Muscle of back (tissue), 3 donors: ENCODE measurements at regions not wholly inside any gene's neighbourhood (a gene's known extent, or its start where the extent isn't known, plus 50 kb on each side); places are given as distances from the start of the nearest gene placed in this dataset.

Experiments used
- DNase-seq, 3 donors: peaks; one replicate each; pipeline versions ENCODE4 v3.0.0 to v3.0.0-alpha.2; 2013

GRCh38 chr5:18105449-18105848 is 471.2 kb downstream of the TAF11L14 start:
- DNase-seq, result no peak

GRCh38 chr5:18111906-18112465 is 477.7 kb downstream of the TAF11L14 start:
- DNase-seq, result no peak

GRCh38 chr5:18113721-18114120 is 479.5 kb downstream of the TAF11L14 start:
- DNase-seq, result peak; percentile 6 to 51 (median 29)

- DNase-seq, result peak in 1 of 3 donors; percentile 22
Observed at GRCh38 chr5:18114151-18114757, 480.0 kb downstream of the TAF11L14 start.

- no peak for DNase-seq
Observed at GRCh38 chr5:18117968-18118367, 483.7 kb downstream of the TAF11L14 start.

- no peak for DNase-seq
Observed at GRCh38 chr5:18119156-18119785, 485.0 kb downstream of the TAF11L14 start.

GRCh38 chr5:18141222-18141621 is 507.0 kb downstream of the TAF11L14 start:
- no peak for DNase-seq

- DNase-seq, result peak in 1 of 3 donors; percentile 32
Observed at GRCh38 chr5:18142831-18143230, 508.6 kb downstream of the TAF11L14 start.

GRCh38 chr5:18152671-18153070 is 518.4 kb downstream of the TAF11L14 start:
- peak; percentile 13 to 77 (median 72) for DNase-seq

GRCh38 chr5:18158166-18158565 is 523.9 kb downstream of the TAF11L14 start:
- DNase-seq, result no peak

- no peak for DNase-seq
Observed at GRCh38 chr5:18159331-18159730, 525.1 kb downstream of the TAF11L14 start.

GRCh38 chr5:18171684-18172083 is 537.4 kb downstream of the TAF11L14 start:
- DNase-seq, result no peak

- no peak for DNase-seq
Observed at GRCh38 chr5:18179579-18179978, 545.3 kb downstream of the TAF11L14 start.

GRCh38 chr5:18181575-18181974 is 547.3 kb downstream of the TAF11L14 start:
- DNase-seq, result no peak

GRCh38 chr5:18195910-18196309 is 561.6 kb downstream of the TAF11L14 start:
- DNase-seq, result no peak

GRCh38 chr5:18197734-18198133 is 563.5 kb downstream of the TAF11L14 start:
- no peak for DNase-seq

GRCh38 chr5:18202164-18202563 is 567.9 kb downstream of the TAF11L14 start:
- no peak for DNase-seq

GRCh38 chr5:18203296-18203695 is 569.0 kb downstream of the TAF11L14 start:
- DNase-seq, result no peak

GRCh38 chr5:18213666-18214065 is 579.4 kb downstream of the TAF11L14 start:
- DNase-seq, result no peak

GRCh38 chr5:18216016-18216415 is 581.8 kb downstream of the TAF11L14 start:
- no peak for DNase-seq

- no peak for DNase-seq
Observed at GRCh38 chr5:18216729-18217128, 582.5 kb downstream of the TAF11L14 start.

- no peak for DNase-seq
Observed at GRCh38 chr5:18219241-18219640, 585.0 kb downstream of the TAF11L14 start.

GRCh38 chr5:18220631-18221030 is 586.4 kb downstream of the TAF11L14 start:
- no peak for DNase-seq

GRCh38 chr5:18236386-18236785 is 602.1 kb downstream of the TAF11L14 start:
- no peak for DNase-seq
